ENCODE measurements at regions not wholly inside any gene's neighbourhood (a gene's known extent, or its start where the extent isn't known, plus 50 kb on each side); places are given as distances from the start of the nearest gene placed in this dataset.

DNA sequence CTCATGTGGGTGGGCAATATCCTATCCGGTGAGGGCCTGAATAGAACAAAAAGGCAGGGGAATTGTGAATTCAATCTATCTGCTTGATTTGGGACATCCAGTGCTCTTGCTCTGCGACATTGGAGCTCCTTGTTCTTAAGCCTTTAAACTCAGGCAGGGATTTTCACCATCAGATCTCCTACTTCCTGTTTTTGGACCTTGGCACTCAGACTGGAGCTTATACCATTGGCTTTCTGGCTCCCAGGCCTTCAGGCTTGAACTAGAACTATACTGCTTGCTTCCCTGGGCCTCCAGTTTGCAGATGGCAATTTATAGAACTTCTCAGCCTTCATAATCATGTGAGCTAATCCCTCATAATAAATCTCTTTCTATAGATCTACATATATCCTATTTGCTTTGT lies 134.3 kb upstream of the CLINT1 start:
- TF ChIP-seq, protein P1, sequence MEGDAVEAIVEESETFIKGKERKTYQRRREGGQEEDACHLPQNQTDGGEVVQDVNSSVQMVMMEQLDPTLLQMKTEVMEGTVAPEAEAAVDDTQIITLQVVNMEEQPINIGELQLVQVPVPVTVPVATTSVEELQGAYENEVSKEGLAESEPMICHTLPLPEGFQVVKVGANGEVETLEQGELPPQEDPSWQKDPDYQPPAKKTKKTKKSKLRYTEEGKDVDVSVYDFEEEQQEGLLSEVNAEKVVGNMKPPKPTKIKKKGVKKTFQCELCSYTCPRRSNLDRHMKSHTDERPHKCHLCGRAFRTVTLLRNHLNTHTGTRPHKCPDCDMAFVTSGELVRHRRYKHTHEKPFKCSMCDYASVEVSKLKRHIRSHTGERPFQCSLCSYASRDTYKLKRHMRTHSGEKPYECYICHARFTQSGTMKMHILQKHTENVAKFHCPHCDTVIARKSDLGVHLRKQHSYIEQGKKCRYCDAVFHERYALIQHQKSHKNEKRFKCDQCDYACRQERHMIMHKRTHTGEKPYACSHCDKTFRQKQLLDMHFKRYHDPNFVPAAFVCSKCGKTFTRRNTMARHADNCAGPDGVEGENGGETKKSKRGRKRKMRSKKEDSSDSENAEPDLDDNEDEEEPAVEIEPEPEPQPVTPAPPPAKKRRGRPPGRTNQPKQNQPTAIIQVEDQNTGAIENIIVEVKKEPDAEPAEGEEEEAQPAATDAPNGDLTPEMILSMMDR (IDR thresholded peaks at IDR 0.05; ENCODE audit: borderline replicate concordance, extremely low read depth, low read length, poor library complexity, severe bottlenecking): no peak
- no peak for TF ChIP-seq EZH2 (IDR thresholded peaks at IDR 0.05; ENCODE audit: borderline replicate concordance, low read depth, low read length, severe bottlenecking)
